DOHH2 (cell line): ENCODE measurements at regions not wholly inside any gene's neighbourhood (a gene's known extent, or its start where the extent isn't known, plus 50 kb on each side); places are given as distances from the start of the nearest gene placed in this dataset.

Experiments
- EZH2phosphoT487 ChIP-seq: fragments of 200-600 bp; sonication (generic); IDR thresholded peaks from 2 replicates; pipeline ENCODE4 v1.6.1; 2017; ENCODE audit warnings: borderline replicate concordance, mild to moderate bottlenecking, antibody characterized with exemption, low read length, moderate library complexity, mixed read lengths
- TF ChIP-seq, protein P1 (sequence below): fragments of 200-600 bp; sonication (generic); IDR thresholded peaks from one replicate; pipeline ENCODE4 v1.5.1; 2014; ENCODE audit warnings: antibody characterized with exemption, mild to moderate bottlenecking, low read depth, low read length; ENCODE audit not compliant: poor library complexity, severe bottlenecking

DNA sequence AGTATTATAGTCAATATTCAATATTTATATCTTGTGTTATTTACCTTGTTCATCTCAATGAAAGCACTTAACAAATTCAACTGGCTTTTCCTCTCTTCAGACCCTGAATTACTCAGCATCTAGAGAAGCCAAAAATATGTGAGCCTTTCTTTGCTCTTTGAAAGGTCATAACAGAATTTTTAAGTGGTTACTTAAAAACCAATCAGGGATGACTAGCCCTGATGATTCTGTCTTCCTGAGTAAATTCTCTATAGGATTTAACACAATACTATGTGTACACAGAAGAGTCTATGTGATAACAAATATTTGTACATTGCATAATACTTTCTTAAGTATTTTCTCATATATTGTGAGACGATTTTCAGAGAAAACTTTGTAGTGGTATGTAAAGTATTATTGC, 546.3 kb downstream of the MAT2B start:
- no peak for TF ChIP-seq EZH2phosphoT487
- TF ChIP-seq, protein P1, sequence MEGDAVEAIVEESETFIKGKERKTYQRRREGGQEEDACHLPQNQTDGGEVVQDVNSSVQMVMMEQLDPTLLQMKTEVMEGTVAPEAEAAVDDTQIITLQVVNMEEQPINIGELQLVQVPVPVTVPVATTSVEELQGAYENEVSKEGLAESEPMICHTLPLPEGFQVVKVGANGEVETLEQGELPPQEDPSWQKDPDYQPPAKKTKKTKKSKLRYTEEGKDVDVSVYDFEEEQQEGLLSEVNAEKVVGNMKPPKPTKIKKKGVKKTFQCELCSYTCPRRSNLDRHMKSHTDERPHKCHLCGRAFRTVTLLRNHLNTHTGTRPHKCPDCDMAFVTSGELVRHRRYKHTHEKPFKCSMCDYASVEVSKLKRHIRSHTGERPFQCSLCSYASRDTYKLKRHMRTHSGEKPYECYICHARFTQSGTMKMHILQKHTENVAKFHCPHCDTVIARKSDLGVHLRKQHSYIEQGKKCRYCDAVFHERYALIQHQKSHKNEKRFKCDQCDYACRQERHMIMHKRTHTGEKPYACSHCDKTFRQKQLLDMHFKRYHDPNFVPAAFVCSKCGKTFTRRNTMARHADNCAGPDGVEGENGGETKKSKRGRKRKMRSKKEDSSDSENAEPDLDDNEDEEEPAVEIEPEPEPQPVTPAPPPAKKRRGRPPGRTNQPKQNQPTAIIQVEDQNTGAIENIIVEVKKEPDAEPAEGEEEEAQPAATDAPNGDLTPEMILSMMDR: no peak
